ENCODE measurements at regions not wholly inside any gene's neighbourhood (a gene's known extent, or its start where the extent isn't known, plus 50 kb on each side); places are given as distances from the start of the nearest gene placed in this dataset.

GRCh38 chr2:34853646-34854045 lies 1254.5 kb upstream of the FAM98A start:
- Mint-ChIP-seq H3K27me3 (ENCODE audit: low read depth, unreplicated experiment) (no peaks in the 10 kb centered on the region), H3K4me1 (ENCODE audit: low read depth, unreplicated experiment) (no peaks in the 10 kb centered on the region), H3K27ac (ENCODE audit: unreplicated experiment) (no peak overlapping the region), H3K36me3 (ENCODE audit: low read depth, unreplicated experiment) (no peaks in the 10 kb centered on the region), H3K4me3 (ENCODE audit: unreplicated experiment) (no peak overlapping the region), H3K9me3 (ENCODE audit: unreplicated experiment) (no peaks in the 10 kb centered on the region)
- DNase-seq (ENCODE audit: low read depth): no peak
- H2AFZ ChIP-seq (ENCODE audit: low read depth, low read length): no peak overlapping the region
- no peak for TF ChIP-seq CTCF (IDR thresholded peaks at IDR 0.05; ENCODE audit: insufficient read depth, low read depth, low read length)
- TF ChIP-seq EZH2 (IDR thresholded peaks at IDR 0.05; ENCODE audit: insufficient read depth, low read length): no peak
- no peaks in the 10 kb centered on the region for H3K36me3 ChIP-seq (ENCODE audit: insufficient read depth, low read length)
- H3K27me3 ChIP-seq (ENCODE audit: insufficient read depth, low read length): no peaks in the 10 kb centered on the region
- no peaks in the 10 kb centered on the region for H3K9me3 ChIP-seq (ENCODE audit: insufficient read depth, low read depth, low read length)
- no peak overlapping the region for H3K9ac ChIP-seq (ENCODE audit: low read length)
- FAIRE-seq: no peak
- no peak overlapping the region for H3K27ac ChIP-seq (ENCODE audit: low read depth, low read length)
- no peaks in the 10 kb centered on the region for H4K20me1 ChIP-seq (ENCODE audit: insufficient read depth, low read length)
- H3K4me1 ChIP-seq (ENCODE audit: insufficient read depth, low read length): no peaks in the 10 kb centered on the region
- no peak overlapping the region for H3K4me3 ChIP-seq (ENCODE audit: insufficient read depth, low read depth, low read length)
- H3K79me2 ChIP-seq (ENCODE audit: insufficient read depth, low read length): no peaks in the 10 kb centered on the region
- no peak overlapping the region for H3K4me2 ChIP-seq (ENCODE audit: low read length)

DNA sequence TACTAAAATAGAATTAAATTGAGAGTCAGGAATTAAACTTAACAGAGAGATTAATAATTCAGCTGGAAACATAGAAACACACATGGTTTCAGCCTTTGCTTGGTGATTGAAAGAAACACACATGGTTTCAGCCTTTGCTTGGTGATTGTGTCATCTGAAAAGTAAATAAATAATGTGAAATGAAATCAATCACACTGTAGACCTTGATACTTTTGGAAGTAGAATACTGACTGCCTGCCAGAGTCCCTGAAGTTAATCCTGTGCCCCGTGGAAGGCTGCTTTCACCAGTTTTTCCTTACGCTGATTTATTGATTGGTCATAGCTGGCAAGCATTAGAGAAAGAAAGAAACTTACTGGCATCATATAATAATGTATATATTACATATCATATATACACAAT lies 1252.7 kb upstream of the FAM98A start:
- Histone ChIP-seq H3K4me3 (ENCODE audit: insufficient read depth, low read depth, low read length) (no peak overlapping the region), H3K27ac (ENCODE audit: low read depth, low read length) (no peak overlapping the region), H3K4me2 (ENCODE audit: low read length) (no peak overlapping the region), H3K9me3 (ENCODE audit: insufficient read depth, low read depth, low read length) (no peaks in the 10 kb centered on the region), H3K27me3 (ENCODE audit: insufficient read depth, low read length) (no peaks in the 10 kb centered on the region), H4K20me1 (ENCODE audit: insufficient read depth, low read length) (no peaks in the 10 kb centered on the region), H3K4me1 (ENCODE audit: insufficient read depth, low read length) (no peaks in the 10 kb centered on the region), H3K36me3 (ENCODE audit: insufficient read depth, low read length) (no peaks in the 10 kb centered on the region), H3K79me2 (ENCODE audit: insufficient read depth, low read length) (no peaks in the 10 kb centered on the region), H2AFZ (ENCODE audit: low read depth, low read length) (no peak overlapping the region), H3K9ac (ENCODE audit: low read length) (no peak overlapping the region)
- no peaks in the 10 kb centered on the region for H3K4me1 Mint-ChIP-seq (ENCODE audit: low read depth, unreplicated experiment)
- TF ChIP-seq EZH2 (IDR thresholded peaks at IDR 0.05; ENCODE audit: insufficient read depth, low read length): no peak
- TF ChIP-seq CTCF (IDR thresholded peaks at IDR 0.05; ENCODE audit: insufficient read depth, low read depth, low read length): no peak
- no peak for DNase-seq (ENCODE audit: low read depth)
- no peak overlapping the region for H3K4me3 Mint-ChIP-seq (ENCODE audit: unreplicated experiment)
- no peaks in the 10 kb centered on the region for H3K27me3 Mint-ChIP-seq (ENCODE audit: low read depth, unreplicated experiment)
- H3K36me3 Mint-ChIP-seq (ENCODE audit: low read depth, unreplicated experiment): no peaks in the 10 kb centered on the region
- no peak overlapping the region for H3K27ac Mint-ChIP-seq (ENCODE audit: unreplicated experiment)
- H3K9me3 Mint-ChIP-seq (ENCODE audit: unreplicated experiment): no peaks in the 10 kb centered on the region
- no peak for FAIRE-seq

DNA sequence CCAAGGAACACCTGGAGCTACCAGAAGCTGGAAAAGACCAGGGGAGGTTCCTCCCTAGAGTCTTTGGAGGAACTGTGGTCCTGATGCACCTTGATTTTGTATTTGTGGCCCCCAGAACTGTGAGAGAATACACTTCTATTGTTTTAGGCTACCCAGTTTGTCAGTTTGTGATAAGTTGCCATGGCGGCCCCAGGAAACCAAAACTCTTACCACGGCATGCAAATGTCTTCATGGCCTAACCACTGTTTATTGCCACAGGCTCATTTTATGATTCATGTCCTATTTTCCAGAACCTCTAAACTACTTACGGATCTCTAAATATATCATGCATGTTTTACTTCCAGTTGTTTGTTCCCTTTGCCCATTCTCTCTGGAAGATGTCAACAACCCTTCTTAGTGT lies 1250.7 kb upstream of the FAM98A start:
- H3K4me1 Mint-ChIP-seq (ENCODE audit: low read depth, unreplicated experiment): no peaks in the 10 kb centered on the region
- H3K9ac ChIP-seq (ENCODE audit: low read length): no peak overlapping the region
- no peaks in the 10 kb centered on the region for H3K27me3 ChIP-seq (ENCODE audit: insufficient read depth, low read length)
- no peaks in the 10 kb centered on the region for H3K4me1 ChIP-seq (ENCODE audit: insufficient read depth, low read length)
- no peak overlapping the region for H3K27ac Mint-ChIP-seq (ENCODE audit: unreplicated experiment)
- no peaks in the 10 kb centered on the region for H3K36me3 ChIP-seq (ENCODE audit: insufficient read depth, low read length)
- H3K4me3 Mint-ChIP-seq (ENCODE audit: unreplicated experiment): no peak overlapping the region
- H4K20me1 ChIP-seq (ENCODE audit: insufficient read depth, low read length): no peaks in the 10 kb centered on the region
- H3K4me3 ChIP-seq (ENCODE audit: insufficient read depth, low read depth, low read length): no peak overlapping the region
- H3K27me3 Mint-ChIP-seq (ENCODE audit: low read depth, unreplicated experiment): no peaks in the 10 kb centered on the region
- H3K9me3 ChIP-seq (ENCODE audit: insufficient read depth, low read depth, low read length): no peaks in the 10 kb centered on the region
- no peak overlapping the region for H3K4me2 ChIP-seq (ENCODE audit: low read length)
- no peak overlapping the region for H3K27ac ChIP-seq (ENCODE audit: low read depth, low read length)
- no peak for TF ChIP-seq EZH2 (IDR thresholded peaks at IDR 0.05; ENCODE audit: insufficient read depth, low read length)
- H2AFZ ChIP-seq (ENCODE audit: low read depth, low read length): no peak overlapping the region
- no peaks in the 10 kb centered on the region for H3K36me3 Mint-ChIP-seq (ENCODE audit: low read depth, unreplicated experiment)
- DNase-seq (ENCODE audit: low read depth) (no peak), FAIRE-seq (no peak)
- no peaks in the 10 kb centered on the region for H3K9me3 Mint-ChIP-seq (ENCODE audit: unreplicated experiment)
- H3K79me2 ChIP-seq (ENCODE audit: insufficient read depth, low read length): no peaks in the 10 kb centered on the region
